B cell (primary cell): ENCODE measurements at regions not wholly inside any gene's neighbourhood (a gene's known extent, or its start where the extent isn't known, plus 50 kb on each side); places are given as distances from the start of the nearest gene placed in this dataset.

Experiments used
- ATAC-seq: fragments of 200-7000 bp; cut with Tn5 transposase; one replicate; pipeline ENCODE4 v1.10.0; 2021; ENCODE audit warnings: low read depth, mild to moderate bottlenecking, moderate number of reproducible peaks, moderate library complexity
- CTCF ChIA-PET: fragments of 350-600 bp; sonication (Branson Sonifier 250); formaldehyde crosslinking; loops from one replicate; lab custom pipeline; 2021; ENCODE audit warnings: antibody characterized with exemption, inconsistent platforms; lab: Charles Lee
- POLR2A ChIA-PET: fragments of 350-600 bp; sonication (Branson Sonifier 250); formaldehyde crosslinking; loops from one replicate; lab custom pipeline; 2021; ENCODE audit warnings: antibody characterized with exemption; lab: Charles Lee
- DNase-seq: peaks from one replicate; pipeline ENCODE4 v3.0.0; 2013
- H2AFZ ChIP-seq: 2 replicates; pipeline ENCODE4 v1.6.1; 2012; ENCODE audit warnings: mild to moderate bottlenecking, low read depth, low read length; ENCODE audit not compliant: insufficient read depth, poor library complexity, severe bottlenecking
- H3K27ac ChIP-seq, 2 donors: 1 replicate in 1 of 2; 2 replicates in 1 of 2; pipeline ENCODE4 v1.5.1; 2012 to 2013; ENCODE audit warnings: low read length in 2 of 2, mild to moderate bottlenecking in 2 of 2, moderate library complexity in 1 of 2
- H3K27me3 ChIP-seq, 4 experiments: fragments of 200-600 bp in 1 of 4; sonication (generic) in 1 of 4; replicated peaks in 1 of 4; 1 replicate in 2 of 4; 2 replicates in 2 of 4; pipeline versions ENCODE4 v1.6.1 to v1.7.0; 2013 to 2016; ENCODE audit warnings: low read length in 3 of 4, mild to moderate bottlenecking in 2 of 4, mixed read lengths in 1 of 4, moderate library complexity in 1 of 4; ENCODE audit not compliant: insufficient read depth in 4 of 4, control insufficient read depth in 3 of 4; ENCODE audit errors: control extremely low read depth in 1 of 4
- H3K36me3 ChIP-seq, 2 experiments: replicated peaks in 1 of 2; 1 replicate in 1 of 2; 2 replicates in 1 of 2; pipeline versions ENCODE4 v1.6.1 to v1.7.1; 2013; ENCODE audit warnings: low read length in 1 of 2; ENCODE audit not compliant: insufficient read depth in 2 of 2, control insufficient read depth in 1 of 2; ENCODE audit errors: control extremely low read depth in 1 of 2, extremely low read depth in 1 of 2
- H3K4me1 ChIP-seq, 2 donors: fragments of 200-600 bp in 1 of 2; sonication (generic) in 1 of 2; 1 replicate in 1 of 2; 2 replicates in 1 of 2; pipeline versions ENCODE4 v1.5.1 to v1.6.1; 2013 to 2017; ENCODE audit warnings: low read length in 2 of 2; ENCODE audit not compliant: control insufficient read depth in 2 of 2, insufficient read depth in 2 of 2
- H3K4me2 ChIP-seq: replicated peaks from 2 replicates; pipeline ENCODE3; 2012; ENCODE audit warnings: mild to moderate bottlenecking, low read depth, low read length; ENCODE audit not compliant: poor library complexity, severe bottlenecking
- H3K4me3 ChIP-seq, 5 experiments: fragments of 200-600 bp in 1 of 5; sonication (generic) in 1 of 5; 1 replicate in 3 of 5; 2 replicates in 2 of 5; pipeline versions ENCODE4 v1.5.1 to v1.7.0; 2011 to 2016; ENCODE audit warnings: low read length in 4 of 5, mild to moderate bottlenecking in 4 of 5, low read depth in 2 of 5, control low read depth in 1 of 5, moderate library complexity in 1 of 5; ENCODE audit not compliant: insufficient read depth in 1 of 5; ENCODE audit errors: control extremely low read depth in 1 of 5, extremely low read depth in 1 of 5
- H3K79me2 ChIP-seq: fragments of 200-600 bp; sonication (generic); one replicate; pipeline ENCODE4 v1.6.0; 2016; ENCODE audit warnings: low read length; ENCODE audit not compliant: control insufficient read depth, insufficient read depth
- H3K9ac ChIP-seq: fragments of 200-600 bp; sonication (generic); 2 replicates; pipeline ENCODE4 v1.6.1; 2017; ENCODE audit warnings: mild to moderate bottlenecking, low read length, moderate library complexity
- H3K9me3 ChIP-seq, 3 donors: one replicate each; pipeline versions ENCODE4 v1.6.1 to v1.7.1; 2013; ENCODE audit warnings: low read length in 2 of 3; ENCODE audit not compliant: control insufficient read depth in 2 of 3, insufficient read depth in 1 of 3; ENCODE audit errors: control extremely low read depth in 1 of 3
- H4K20me1 ChIP-seq: 2 replicates; pipeline ENCODE4 v1.6.0; 2012; ENCODE audit warnings: mild to moderate bottlenecking, low read length; ENCODE audit not compliant: insufficient read depth, control insufficient read depth, poor library complexity, severe bottlenecking
- H3K27ac Mint-ChIP-seq: one replicate; pipeline ENCODE4 v1.8.0; 2021; ENCODE audit warnings: mixed read lengths
- H3K27me3 Mint-ChIP-seq: one replicate; pipeline ENCODE4 v1.8.0; 2021; ENCODE audit warnings: mixed read lengths
- H3K4me1 Mint-ChIP-seq: one replicate; pipeline ENCODE4 v1.8.0; 2021; ENCODE audit warnings: mixed read lengths
- H3K4me3 Mint-ChIP-seq: one replicate; pipeline ENCODE4 v1.8.0; 2021; ENCODE audit warnings: mixed read lengths
- H3K9me3 Mint-ChIP-seq: one replicate; pipeline ENCODE4 v1.8.0; 2022; ENCODE audit warnings: mixed read lengths; ENCODE audit not compliant: insufficient read depth
- EZH2 ChIP-seq: IDR thresholded peaks from 2 replicates; pipeline ENCODE4 v1.6.1; 2012; ENCODE audit warnings: borderline replicate concordance, low read depth, mild to moderate bottlenecking, moderate library complexity, low read length; ENCODE audit not compliant: insufficient read depth, poor library complexity, severe bottlenecking
- WGBS: methylation state at CpG from one replicate; pipeline ENCODE4 v1.1.5; 2013; ENCODE audit warnings: missing lambda C conversion rate; ENCODE audit not compliant: insufficient coverage; 5-methylcytosine and 5-hydroxymethylcytosine counted together
- intact Hi-C: fragments of 100-400 bp; cut with micrococcal nuclease; formaldehyde crosslinking; loops from one replicate; pipeline ENCODE4 v1.10.0; 2022
- TF ChIP-seq, protein P1 (sequence below): fragments of 200-600 bp; IDR thresholded peaks from one replicate; pipeline ENCODE4 v1.8.0; 2022; ENCODE audit warnings: antibody characterized with exemption, mild to moderate bottlenecking

DNA sequence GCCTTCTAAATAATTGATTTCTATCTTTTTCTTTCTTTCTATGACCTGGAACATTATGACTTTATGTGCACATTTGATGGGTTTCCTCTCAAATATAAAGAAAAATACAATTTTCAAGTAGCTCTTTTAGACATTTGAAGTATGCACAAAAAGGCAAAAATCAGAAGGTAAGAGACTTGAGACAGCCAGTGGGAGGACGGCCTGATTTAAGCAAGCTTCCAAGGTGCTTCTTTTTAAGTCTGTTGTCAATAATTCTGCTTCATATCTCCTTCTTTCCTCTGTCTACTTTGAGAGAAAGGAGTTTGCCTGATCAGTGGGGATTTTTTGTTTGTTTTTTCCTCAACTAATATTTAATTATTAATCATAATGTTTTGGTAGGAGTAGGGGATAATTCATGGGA lies 188.2 kb upstream of the ARHGAP20 start:
- no peaks in the 10 kb centered on the region for H3K4me1 Mint-ChIP-seq
- Histone ChIP-seq H3K4me1 (no peaks in the 10 kb centered on the region), H3K9me3 (peaks cover 0 to 1% (median 0%) of the 10 kb centered on the region in 3 donors), H3K9ac (no peak overlapping the region), H3K36me3 (no peaks in the 10 kb centered on the region), H3K27ac (no peak overlapping the region), H3K27me3 (no peaks in the 10 kb centered on the region), H2AFZ (no peak overlapping the region), H4K20me1 (no peaks in the 10 kb centered on the region), H3K4me3 (no peak overlapping the region), H3K79me2 (no peaks in the 10 kb centered on the region), H3K4me2 (no peak overlapping the region)
- POLR2A ChIA-PET = no interaction called here
- no CpG with 5 or more reads among the region's 1 CpG for WGBS
- no peak overlapping the region for H3K4me3 Mint-ChIP-seq
- no peak for TF ChIP-seq EZH2
- TF ChIP-seq, protein P1, sequence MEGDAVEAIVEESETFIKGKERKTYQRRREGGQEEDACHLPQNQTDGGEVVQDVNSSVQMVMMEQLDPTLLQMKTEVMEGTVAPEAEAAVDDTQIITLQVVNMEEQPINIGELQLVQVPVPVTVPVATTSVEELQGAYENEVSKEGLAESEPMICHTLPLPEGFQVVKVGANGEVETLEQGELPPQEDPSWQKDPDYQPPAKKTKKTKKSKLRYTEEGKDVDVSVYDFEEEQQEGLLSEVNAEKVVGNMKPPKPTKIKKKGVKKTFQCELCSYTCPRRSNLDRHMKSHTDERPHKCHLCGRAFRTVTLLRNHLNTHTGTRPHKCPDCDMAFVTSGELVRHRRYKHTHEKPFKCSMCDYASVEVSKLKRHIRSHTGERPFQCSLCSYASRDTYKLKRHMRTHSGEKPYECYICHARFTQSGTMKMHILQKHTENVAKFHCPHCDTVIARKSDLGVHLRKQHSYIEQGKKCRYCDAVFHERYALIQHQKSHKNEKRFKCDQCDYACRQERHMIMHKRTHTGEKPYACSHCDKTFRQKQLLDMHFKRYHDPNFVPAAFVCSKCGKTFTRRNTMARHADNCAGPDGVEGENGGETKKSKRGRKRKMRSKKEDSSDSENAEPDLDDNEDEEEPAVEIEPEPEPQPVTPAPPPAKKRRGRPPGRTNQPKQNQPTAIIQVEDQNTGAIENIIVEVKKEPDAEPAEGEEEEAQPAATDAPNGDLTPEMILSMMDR = no peak
- no peak overlapping the region for H3K27ac Mint-ChIP-seq
- intact Hi-C loops = no loop called here
- ATAC-seq (no peak), DNase-seq (no peak)
- H3K27me3 Mint-ChIP-seq = peaks cover 27% of the 10 kb centered on the region
- no peaks in the 10 kb centered on the region for H3K9me3 Mint-ChIP-seq
- CTCF ChIA-PET = no interaction called here

DNA sequence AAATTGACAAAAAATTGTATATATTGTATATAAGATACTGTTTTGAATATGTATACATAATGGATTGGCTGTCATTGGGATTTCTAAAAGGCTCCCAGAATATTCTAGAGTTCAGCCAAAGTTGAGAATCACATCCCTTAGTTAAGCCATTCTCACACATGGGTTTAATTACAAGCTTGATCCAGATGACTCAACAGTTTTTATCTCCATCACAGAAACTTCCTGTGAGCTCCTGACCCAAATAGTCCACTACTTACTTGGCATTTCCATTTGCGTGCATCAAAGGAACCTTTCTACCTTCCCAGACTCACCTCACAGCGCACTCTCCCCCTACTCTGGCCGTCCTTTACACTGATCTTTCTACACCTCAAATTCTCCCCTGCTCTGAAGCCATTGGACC lies 184.8 kb upstream of the ARHGAP20 start:
- H3K27ac Mint-ChIP-seq = no peak overlapping the region
- no peak overlapping the region for H3K4me3 Mint-ChIP-seq
- no peak overlapping the region for H3K9ac ChIP-seq
- peaks cover 28% of the 10 kb centered on the region for H3K27me3 Mint-ChIP-seq
- POLR2A ChIA-PET = no interaction called here
- 81% methylated on average over 3 of the region's 3 CpGs for WGBS
- no peak for ATAC-seq
- peaks cover 0 to 1% (median 0%) of the 10 kb centered on the region in 3 donors for H3K9me3 ChIP-seq
- H3K4me1 ChIP-seq = no peaks in the 10 kb centered on the region
- H3K4me2 ChIP-seq = no peak overlapping the region
- CTCF ChIA-PET = no interaction called here
- H4K20me1 ChIP-seq = no peaks in the 10 kb centered on the region
- H3K27ac ChIP-seq = no peak overlapping the region
- no peak for DNase-seq
- H3K4me3 ChIP-seq = no peak overlapping the region
- H2AFZ ChIP-seq = no peak overlapping the region
- H3K79me2 ChIP-seq = no peaks in the 10 kb centered on the region
- no peaks in the 10 kb centered on the region for H3K36me3 ChIP-seq
- intact Hi-C loops = no loop called here
- TF ChIP-seq, protein P1 = no peak
- TF ChIP-seq EZH2 = no peak
- H3K9me3 Mint-ChIP-seq = no peaks in the 10 kb centered on the region
- no peaks in the 10 kb centered on the region for H3K4me1 Mint-ChIP-seq
- H3K27me3 ChIP-seq = peaks cover 0 to 5% (median 0%) of the 10 kb centered on the region in 4 experiments
